Endothelial cell of umbilical vein (primary cell): ENCODE measurements at regions not wholly inside any gene's neighbourhood (a gene's known extent, or its start where the extent isn't known, plus 50 kb on each side); places are given as distances from the start of the nearest gene placed in this dataset.

Source experiments
- BruUV-seq: library from RNA; stranded (reverse); fragments of 400-500 nt; replicated peaks from 2 replicates; lab custom pipeline; 2021; lab: Mats Ljungman, UMichigan
- CTCF ChIA-PET: fragments of 300-600, 350-600 bp; sonication (Branson Sonifier 250); formaldehyde crosslinking; loops from one replicate; lab custom pipeline; 2021; ENCODE audit warnings: antibody characterized with exemption, inconsistent platforms; lab: Charles Lee
- POLR2A ChIA-PET: fragments of 300-600, 350-600 bp; sonication (Branson Sonifier 250); formaldehyde crosslinking; loops from one replicate; lab custom pipeline; 2021; ENCODE audit warnings: antibody characterized with exemption, inconsistent platforms; lab: Charles Lee
- DNase-seq: peaks from one replicate; pipeline ENCODE4 v3.0.0-alpha.2; 2011; ENCODE audit warnings: low read depth, low spot score
- FAIRE-seq: peaks from 2 replicates; lab custom pipeline; 2011; peaks lifted over from hg19 to GRCh38; lab: Jason Lieb, UNC
- H2AFZ ChIP-seq: 2 replicates; pipeline ENCODE4 v1.6.0; 2012; ENCODE audit warnings: low read depth, low read length, control low read depth, inconsistent platforms
- H3K27ac ChIP-seq: 2 replicates; pipeline ENCODE4 v1.5.1; 2011; ENCODE audit warnings: low read depth, mild to moderate bottlenecking, control low read depth, low read length, moderate library complexity; ENCODE audit not compliant: insufficient read depth
- H3K27me3 ChIP-seq, 2 experiments: 2 replicates each; pipeline versions ENCODE4 v1.6.0 to v1.6.1; 2011; ENCODE audit warnings: low read length in 2 of 2, mixed read lengths in 1 of 2; ENCODE audit not compliant: control insufficient read depth in 2 of 2, insufficient read depth in 2 of 2
- H3K36me3 ChIP-seq, 2 experiments: 2 replicates in 1 of 2; 3 replicates in 1 of 2; pipeline ENCODE4 v1.5.1; 2011; ENCODE audit warnings: low read length in 2 of 2, mild to moderate bottlenecking in 1 of 2, moderate library complexity in 1 of 2; ENCODE audit not compliant: control insufficient read depth in 2 of 2, insufficient read depth in 2 of 2; ENCODE audit errors: extremely low read depth in 1 of 2
- H3K4me1 ChIP-seq: 3 replicates; pipeline ENCODE4 v1.5.1; 2011; ENCODE audit warnings: mild to moderate bottlenecking, low read length; ENCODE audit not compliant: control insufficient read depth, insufficient read depth; ENCODE audit errors: extremely low read depth
- H3K4me2 ChIP-seq: 2 replicates; pipeline ENCODE4 v1.6.1; 2011; ENCODE audit warnings: low read length, control low read depth, mixed read lengths; ENCODE audit not compliant: insufficient read depth
- H3K4me3 ChIP-seq, 3 experiments: fragments of 200-600 bp in 1 of 3; sonication (generic), shearing (Covaris generic) in 1 of 3; replicated peaks in 1 of 3; 2 replicates each; pipeline ENCODE4 v1.5.1; 2011 to 2016; ENCODE audit warnings: control low read depth in 3 of 3, low read length in 3 of 3, mild to moderate bottlenecking in 2 of 3, inconsistent platforms in 1 of 3, low read depth in 1 of 3, moderate library complexity in 1 of 3; ENCODE audit not compliant: insufficient read depth in 1 of 3
- H3K79me2 ChIP-seq: 2 replicates; pipeline ENCODE4 v1.6.0; 2012; ENCODE audit warnings: low read length, inconsistent platforms; ENCODE audit not compliant: control insufficient read depth, insufficient read depth
- H3K9ac ChIP-seq: replicated peaks from 2 replicates; pipeline ENCODE3; 2011; ENCODE audit warnings: low read length, control low read depth; ENCODE audit not compliant: insufficient read depth; ENCODE audit errors: extremely low read depth
- H3K9me1 ChIP-seq: replicated peaks from 3 replicates; pipeline ENCODE4 v1.6.0; 2011; ENCODE audit warnings: mild to moderate bottlenecking, low read length; ENCODE audit not compliant: control insufficient read depth, insufficient read depth; ENCODE audit errors: extremely low read depth
- H3K9me3 ChIP-seq: replicated peaks from 2 replicates; pipeline ENCODE4 v1.5.1; 2012; ENCODE audit warnings: low read length, inconsistent platforms; ENCODE audit not compliant: control insufficient read depth, insufficient read depth
- H4K20me1 ChIP-seq: replicated peaks from 2 replicates; pipeline ENCODE3; 2011; ENCODE audit warnings: mild to moderate bottlenecking, low read length; ENCODE audit not compliant: control insufficient read depth, insufficient read depth; ENCODE audit errors: extremely low read depth
- CTCF ChIP-seq, 2 donors: IDR thresholded peaks; 1 replicate in 1 of 2; 2 replicates in 1 of 2; pipeline ENCODE4 v1.5.1; 2011; ENCODE audit warnings: low read length in 2 of 2, mild to moderate bottlenecking in 2 of 2, moderate library complexity in 2 of 2, control low read depth in 1 of 2, inconsistent platforms in 1 of 2, low read depth in 1 of 2; ENCODE audit not compliant: insufficient read depth in 1 of 2; ENCODE audit errors: extremely low read depth in 1 of 2
- EZH2 ChIP-seq: IDR thresholded peaks from 2 replicates; pipeline ENCODE4 v1.6.1; 2012; ENCODE audit warnings: borderline replicate concordance, low read depth, mild to moderate bottlenecking, moderate library complexity, low read length, inconsistent platforms; ENCODE audit not compliant: severe bottlenecking
- FOS ChIP-seq: IDR thresholded peaks from 2 replicates; pipeline ENCODE4 v1.6.1; 2011; ENCODE audit warnings: mild to moderate bottlenecking, low read length, moderate library complexity, borderline replicate concordance; ENCODE audit not compliant: insufficient read depth
- GATA2 ChIP-seq: IDR thresholded peaks from 2 replicates; pipeline ENCODE4 v1.7.0; 2011; ENCODE audit warnings: low read depth, mild to moderate bottlenecking, moderate library complexity, mixed read lengths, low read length; ENCODE audit not compliant: insufficient read length, insufficient read depth
- JUN ChIP-seq: IDR thresholded peaks from 2 replicates; pipeline ENCODE4 v1.6.1; 2011; ENCODE audit warnings: borderline replicate concordance, low read depth; ENCODE audit not compliant: insufficient read length, insufficient read depth
- MAX ChIP-seq: IDR thresholded peaks from 2 replicates; pipeline ENCODE4 v1.6.1; 2011; ENCODE audit not compliant: insufficient read depth, insufficient read length
- MYC ChIP-seq: IDR thresholded peaks from one replicate; pipeline ENCODE4 v1.6.1; 2011; ENCODE audit warnings: mild to moderate bottlenecking, low read depth, low read length
- POLR2A ChIP-seq: IDR thresholded peaks from 2 replicates; pipeline ENCODE4 v1.6.1; 2012; ENCODE audit warnings: low read depth, mild to moderate bottlenecking, control low read depth, low read length
- POLR2AphosphoS5 ChIP-seq: IDR thresholded peaks from 2 replicates; pipeline ENCODE4 v1.6.1; 2012; ENCODE audit warnings: low read depth, mild to moderate bottlenecking, control low read depth, low read length, moderate library complexity; ENCODE audit not compliant: insufficient read depth
- dilution Hi-C: fragments of 300-500 bp; cut with MboI; formaldehyde crosslinking; loops from one replicate; pipeline ENCODE4 v1.15.0; 2019; ENCODE audit warnings: low sequenced_read_pairs; ENCODE audit not compliant: extremely low pct_ligation_motif_present
- intact Hi-C: fragments of 100-400 bp; cut with micrococcal nuclease; formaldehyde crosslinking; loops from one replicate; pipeline ENCODE4 v1.10.0; 2022

GRCh38 chr14:22434901-22435550 lies 154.0 kb downstream of the DAD1 start:
- no TSS peak for BruUV-seq
- Histone ChIP-seq H3K79me2 (no peaks in the 10 kb centered on the region), H3K36me3 (no peaks in the 10 kb centered on the region), H3K9me3 (no peaks in the 10 kb centered on the region), H3K27ac (no peak overlapping the region), H3K4me1 (peaks cover 17% of the 10 kb centered on the region), H3K4me3 (no peak overlapping the region), H3K4me2 (no peak overlapping the region), H3K9ac (no peak overlapping the region), H3K9me1 (no peaks in the 10 kb centered on the region), H4K20me1 (no peaks in the 10 kb centered on the region), H3K27me3 (peaks cover 2 to 4% of the 10 kb centered on the region in 2 experiments), H2AFZ (no peak overlapping the region)
- intact Hi-C loops (loop anchor here (5.0 kb wide), 2 partner anchors 37 to 102 kb away; no protein-coding TSS in a partner anchor), dilution Hi-C loops (no loop called here)
- POLR2A ChIA-PET: no interaction called here
- CTCF ChIA-PET: interaction anchor here (0.8 to 1.2 kb wide), 3 partner anchors 12 to 37 kb away, joined by 3 to 4 read pairs (median 3); no protein-coding TSS in a partner anchor
- no peak for DNase-seq
- TF ChIP-seq JUN (no peak), POLR2AphosphoS5 (no peak), FOS (no peak), MYC (no peak), EZH2 (no peak), MAX (no peak)
- no peak for FAIRE-seq

- DNase-seq (no peak), FAIRE-seq (no peak)
- ChIA-PET POLR2A (no interaction called here), CTCF (interaction anchor here (1.1 kb wide), 1 partner anchor 38 kb away, joined by 4 read pairs; no protein-coding TSS in a partner anchor)
- Histone ChIP-seq H3K4me2 (no peak overlapping the region), H2AFZ (no peak overlapping the region), H3K27me3 (peaks cover 2 to 4% of the 10 kb centered on the region in 2 experiments), H4K20me1 (no peaks in the 10 kb centered on the region), H3K9me1 (no peaks in the 10 kb centered on the region), H3K36me3 (no peaks in the 10 kb centered on the region), H3K4me1 (peaks cover 23% of the 10 kb centered on the region), H3K4me3 (no peak overlapping the region), H3K79me2 (no peaks in the 10 kb centered on the region), H3K27ac (no peak overlapping the region), H3K9ac (no peak overlapping the region), H3K9me3 (no peaks in the 10 kb centered on the region)
- BruUV-seq: no TSS peak
- dilution Hi-C loops: no loop called here
- TF ChIP-seq EZH2: no peak
- TF ChIP-seq POLR2A: no peak
- no peak for TF ChIP-seq GATA2
- no peak for TF ChIP-seq CTCF (IDR thresholded peaks at IDR 0.05; ENCODE audit: extremely low read depth in 1 of 2, insufficient read depth in 1 of 2, low read depth in 1 of 2, low read length in 2 of 2)
- no peak for TF ChIP-seq MAX
- no peak for TF ChIP-seq POLR2AphosphoS5
- TF ChIP-seq JUN: no peak
- TF ChIP-seq FOS: no peak
- TF ChIP-seq MYC: no peak
- intact Hi-C loops: loop anchor here (5.0 kb wide), 2 partner anchors 38 to 103 kb away; no protein-coding TSS in a partner anchor
These were observed 155.0 kb downstream of the DAD1 start for GRCh38 chr14:22434030-22434429.
